SH-SY5Y (cell line): ENCODE measurements at regions not wholly inside any gene's neighbourhood (a gene's known extent, or its start where the extent isn't known, plus 50 kb on each side); places are given as distances from the start of the nearest gene placed in this dataset.

Experiments used
- GATA2 ChIP-seq: IDR thresholded peaks from 2 replicates; pipeline ENCODE4 v1.6.1; 2011; ENCODE audit warnings: mild to moderate bottlenecking, low read depth, low read length
- GATA3 ChIP-seq: IDR thresholded peaks from 2 replicates; pipeline ENCODE4 v1.6.1; 2011; ENCODE audit warnings: low read depth, mild to moderate bottlenecking, low read length, moderate library complexity

- TF ChIP-seq GATA3 (no peak), GATA2 (no peak)
Measured at GRCh38 chr3:124276539-124277143, 284.7 kb upstream of the ROPN1 start.

- TF ChIP-seq GATA2, result no peak
- no peak for TF ChIP-seq GATA3
Measured at GRCh38 chr3:124277144-124277890, 285.4 kb upstream of the ROPN1 start.

GRCh38 chr3:124281453-124282316 is 289.8 kb upstream of the ROPN1 start:
- TF ChIP-seq GATA3 (no peak), GATA2 (no peak)

- TF ChIP-seq GATA2, result no peak
- no peak for TF ChIP-seq GATA3
Measured at GRCh38 chr3:124282751-124283651, 291.1 kb upstream of the ROPN1 start.

GRCh38 chr3:124283652-124284023 is 291.7 kb upstream of the ROPN1 start:
- TF ChIP-seq GATA2 (no peak), GATA3 (no peak)

GRCh38 chr3:124288996-124289395 is 297.1 kb upstream of the ROPN1 start:
- TF ChIP-seq GATA3 (no peak), GATA2 (no peak)

GRCh38 chr3:124291008-124291407 is 299.1 kb upstream of the ROPN1 start:
- TF ChIP-seq GATA3, result no peak

GRCh38 chr3:124292329-124292728 is 300.4 kb upstream of the ROPN1 start:
- TF ChIP-seq GATA2, result no peak
- TF ChIP-seq GATA3, result no peak

GRCh38 chr3:124293584-124293983 is 301.7 kb upstream of the ROPN1 start:
- TF ChIP-seq GATA3 (no peak), GATA2 (no peak)

GRCh38 chr3:124295362-124295761 is 303.4 kb upstream of the ROPN1 start:
- no peak for TF ChIP-seq GATA2
- TF ChIP-seq GATA3, result no peak

GRCh38 chr3:124296406-124296805 is 304.5 kb upstream of the ROPN1 start:
- TF ChIP-seq GATA3 (no peak), GATA2 (no peak)

GRCh38 chr3:124297062-124297980 is 305.4 kb upstream of the ROPN1 start:
- 0 out of 2 replicates have a peak, but pooled peaks have one; percentile 23 for TF ChIP-seq GATA2
- TF ChIP-seq GATA3, result no peak

GRCh38 chr3:124298301-124298700 is 306.4 kb upstream of the ROPN1 start:
- TF ChIP-seq GATA3 (no peak), GATA2 (no peak)
